ENCODE measurements at regions not wholly inside any gene's neighbourhood (a gene's known extent, or its start where the extent isn't known, plus 50 kb on each side); places are given as distances from the start of the nearest gene placed in this dataset.

GRCh38 chr16:26195225-26195624 is 503.5 kb downstream of the HS3ST4 start:
- Histone ChIP-seq H4K20me1 (ENCODE audit: control insufficient read depth, extremely low read depth, insufficient read depth, low read length) (no peaks in the 10 kb centered on the region), H3K79me2 (ENCODE audit: control insufficient read depth, insufficient read depth, low read length) (no peaks in the 10 kb centered on the region), H3K27me3 (ENCODE audit: control insufficient read depth, extremely low read depth, insufficient read depth, low read length) (no peaks in the 10 kb centered on the region), H2AFZ (ENCODE audit: control insufficient read depth, low read length) (no peak overlapping the region), H3K4me2 (ENCODE audit: control insufficient read depth, extremely low read depth, insufficient read depth, low read depth, low read length) (no peak overlapping the region), H3K4me1 (ENCODE audit: control insufficient read depth, extremely low read depth, insufficient read depth, low read length) (no peaks in the 10 kb centered on the region), H3K9me3 (ENCODE audit: control insufficient read depth, low read depth, low read length) (peaks cover 3% of the 10 kb centered on the region), H3K4me3 (ENCODE audit: control insufficient read depth in 2 of 3, extremely low read depth in 1 of 3, insufficient read depth in 2 of 3, low read depth in 1 of 3, low read length in 3 of 3) (no peak overlapping the region), H3K9me1 (ENCODE audit: control insufficient read depth, extremely low read depth, insufficient read depth, low read length) (no peaks in the 10 kb centered on the region), H3K9ac (ENCODE audit: control insufficient read depth, extremely low read depth, insufficient read depth, low read length) (no peak overlapping the region), H3K27ac (ENCODE audit: control insufficient read depth, insufficient read depth, low read length) (no peak overlapping the region), H3K36me3 (ENCODE audit: control insufficient read depth in 2 of 2, extremely low read depth in 1 of 2, insufficient read depth in 2 of 2, low read length in 2 of 2) (no peaks in the 10 kb centered on the region)
- FAIRE-seq (no peak), DNase-seq (ENCODE audit: low read depth, low spot score) (no peak)
- dilution Hi-C loops (cut with MboI; ENCODE audit: extremely low pct_ligation_motif_present, low sequenced_read_pairs) = no loop called here
- TF ChIP-seq EZH2 (IDR thresholded peaks at IDR 0.05; ENCODE audit: low read length) (no peak), CTCF (optimal IDR thresholded peaks at IDR 0.05 in 1 of 3, IDR thresholded peaks at IDR 0.05 in 1 of 3, conservative IDR thresholded peaks at IDR 0.05 in 1 of 3; ENCODE audit: extremely low read depth in 1 of 3, insufficient read depth in 2 of 3, low read length in 3 of 3) (no peak)

GRCh38 chr16:26196310-26196709 is 504.6 kb downstream of the HS3ST4 start:
- Histone ChIP-seq H3K4me1 (ENCODE audit: control insufficient read depth, extremely low read depth, insufficient read depth, low read length) (no peaks in the 10 kb centered on the region), H3K4me2 (ENCODE audit: control insufficient read depth, extremely low read depth, insufficient read depth, low read depth, low read length) (no peak overlapping the region), H3K27me3 (ENCODE audit: control insufficient read depth, extremely low read depth, insufficient read depth, low read length) (no peaks in the 10 kb centered on the region), H3K4me3 (ENCODE audit: control insufficient read depth in 2 of 3, extremely low read depth in 1 of 3, insufficient read depth in 2 of 3, low read depth in 1 of 3, low read length in 3 of 3) (no peak overlapping the region), H3K27ac (ENCODE audit: control insufficient read depth, insufficient read depth, low read length) (no peak overlapping the region), H3K9ac (ENCODE audit: control insufficient read depth, extremely low read depth, insufficient read depth, low read length) (no peak overlapping the region), H3K79me2 (ENCODE audit: control insufficient read depth, insufficient read depth, low read length) (no peaks in the 10 kb centered on the region), H3K36me3 (ENCODE audit: control insufficient read depth in 2 of 2, extremely low read depth in 1 of 2, insufficient read depth in 2 of 2, low read length in 2 of 2) (no peaks in the 10 kb centered on the region), H2AFZ (ENCODE audit: control insufficient read depth, low read length) (no peak overlapping the region), H4K20me1 (ENCODE audit: control insufficient read depth, extremely low read depth, insufficient read depth, low read length) (no peaks in the 10 kb centered on the region), H3K9me1 (ENCODE audit: control insufficient read depth, extremely low read depth, insufficient read depth, low read length) (no peaks in the 10 kb centered on the region), H3K9me3 (ENCODE audit: control insufficient read depth, low read depth, low read length) (peaks cover 3% of the 10 kb centered on the region)
- FAIRE-seq (no peak), DNase-seq (ENCODE audit: low read depth, low spot score) (no peak)
- TF ChIP-seq CTCF (optimal IDR thresholded peaks at IDR 0.05 in 1 of 3, IDR thresholded peaks at IDR 0.05 in 1 of 3, conservative IDR thresholded peaks at IDR 0.05 in 1 of 3; ENCODE audit: extremely low read depth in 1 of 3, insufficient read depth in 2 of 3, low read length in 3 of 3) = no peak
- no peak for TF ChIP-seq EZH2 (IDR thresholded peaks at IDR 0.05; ENCODE audit: low read length)
- dilution Hi-C loops (cut with MboI; ENCODE audit: extremely low pct_ligation_motif_present, low sequenced_read_pairs) = no loop called here
